ENCODE measurements at regions not wholly inside any gene's neighbourhood (a gene's known extent, or its start where the extent isn't known, plus 50 kb on each side); places are given as distances from the start of the nearest gene placed in this dataset.

DNA sequence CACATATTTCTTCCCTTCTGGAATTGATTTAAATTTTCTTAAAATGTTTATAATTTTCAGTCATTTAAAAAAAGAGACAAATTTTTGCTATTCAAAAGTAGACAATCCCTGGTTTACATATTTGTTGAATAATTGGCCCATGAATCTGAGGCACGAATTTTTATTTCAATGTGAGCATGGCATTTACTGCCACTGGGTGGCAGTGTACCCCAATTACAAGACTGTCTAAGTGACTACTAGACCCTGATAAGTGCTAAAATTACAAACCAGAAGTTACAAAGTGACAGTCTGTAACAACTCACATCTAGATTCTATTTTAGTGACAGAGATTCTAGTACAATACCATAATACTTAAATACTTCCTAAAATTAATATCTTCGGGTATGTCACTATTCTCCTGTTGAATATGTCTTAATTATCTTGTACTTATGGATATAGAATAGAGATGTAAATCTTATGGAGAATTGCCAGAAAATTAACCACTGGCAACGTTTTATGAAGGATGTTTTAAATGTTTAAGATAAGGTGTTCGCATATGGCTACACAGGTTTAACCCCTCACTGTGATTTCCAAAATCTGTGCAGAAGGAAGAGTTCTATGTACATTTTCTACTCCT lies 235.8 kb downstream of the MAP2K4 start:
- Histone ChIP-seq H3K27ac (no peak overlapping the region), H3K36me3 (no peaks in the 10 kb centered on the region), H3K4me3 (replicated peaks in 1 of 3) (no peak overlapping the region), H3K4me1 (no peaks in the 10 kb centered on the region), H3K27me3 (no peaks in the 10 kb centered on the region), H3K9me3 (no peaks in the 10 kb centered on the region)
- 27 to 29% methylated on average over 4 of the region's 4 CpGs for WGBS, 2 donors
- peak; percentile 45 to 59 for DNase-seq
- no peak for TF ChIP-seq POLR2A (IDR thresholded peaks at IDR 0.05)
- peak; percentile 34 to 90 (median 70) for TF ChIP-seq CTCF (IDR thresholded peaks at IDR 0.05)
- intact Hi-C loops (cut with DNase I): loop anchor here (5.0 to 10.0 kb wide), 2 partner anchors 411 to 488 kb away; partner anchors contain the start of gene MYOCD

GRCh38 chr17:12257176-12257575 lies 236.5 kb downstream of the MAP2K4 start:
- intact Hi-C loops (cut with DNase I): loop anchor here (5.0 to 10.0 kb wide), 2 partner anchors 410 to 488 kb away; partner anchors contain the start of gene MYOCD
- no peaks in the 10 kb centered on the region for H3K36me3 ChIP-seq
- no peak overlapping the region for H3K27ac ChIP-seq
- no peaks in the 10 kb centered on the region for H3K4me1 ChIP-seq
- no peak for DNase-seq
- H3K9me3 ChIP-seq: no peaks in the 10 kb centered on the region
- no peak overlapping the region for H3K4me3 ChIP-seq (replicated peaks in 1 of 3)
- WGBS, 2 donors: 78% methylated on average over 5 of the region's 5 CpGs
- H3K27me3 ChIP-seq: no peaks in the 10 kb centered on the region
- TF ChIP-seq CTCF (IDR thresholded peaks at IDR 0.05) (no peak), POLR2A (IDR thresholded peaks at IDR 0.05) (no peak)

GRCh38 chr17:12261354-12261753 lies 240.7 kb downstream of the MAP2K4 start:
- 93 to 96% methylated on average over 10 of the region's 10 CpGs for WGBS, 2 donors
- DNase-seq: no peak

DNA sequence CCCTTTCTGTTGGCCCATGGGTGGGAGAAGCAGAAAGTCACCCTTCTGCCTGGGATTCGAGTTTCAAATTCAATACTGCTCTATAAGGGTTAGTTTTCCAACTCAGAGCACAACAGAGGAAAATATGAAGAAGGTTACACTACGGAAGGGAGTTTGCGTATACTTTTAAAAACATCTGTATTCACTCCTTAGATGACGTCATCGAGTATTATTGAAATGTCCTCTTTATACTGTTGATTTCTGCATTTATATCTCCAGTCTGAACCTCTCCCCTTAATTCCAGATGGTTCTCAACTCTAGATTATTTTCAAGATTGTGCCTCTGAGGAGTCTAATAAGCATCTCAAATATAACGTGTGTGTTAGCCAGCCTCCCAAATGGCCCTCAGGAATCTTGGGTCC lies 249.1 kb downstream of the MAP2K4 start:
- intact Hi-C loops (cut with DNase I): no loop called here
- no peaks in the 10 kb centered on the region for H3K9me3 ChIP-seq
- H3K4me1 ChIP-seq: no peaks in the 10 kb centered on the region
- TF ChIP-seq POLR2A (IDR thresholded peaks at IDR 0.05): no peak
- TF ChIP-seq CTCF (IDR thresholded peaks at IDR 0.05): no peak
- 86 to 89% methylated on average over 6 of the region's 6 CpGs for WGBS, 2 donors
- H3K27ac ChIP-seq: no peak overlapping the region
- no peak for DNase-seq
- H3K36me3 ChIP-seq: no peaks in the 10 kb centered on the region
- H3K27me3 ChIP-seq: no peaks in the 10 kb centered on the region
- H3K4me3 ChIP-seq (replicated peaks in 1 of 3): no peak overlapping the region

More at GRCh38 chr17:12261354-12261753, 240.7 kb downstream of the MAP2K4 start:
- H3K4me3 ChIP-seq (replicated peaks in 1 of 3): no peak overlapping the region
- no peaks in the 10 kb centered on the region for H3K4me1 ChIP-seq
- no peaks in the 10 kb centered on the region for H3K36me3 ChIP-seq
- no peak for TF ChIP-seq POLR2A (IDR thresholded peaks at IDR 0.05)
- no peak for TF ChIP-seq CTCF (IDR thresholded peaks at IDR 0.05)
- no peak overlapping the region for H3K27ac ChIP-seq
- H3K27me3 ChIP-seq: no peaks in the 10 kb centered on the region
- H3K9me3 ChIP-seq: no peaks in the 10 kb centered on the region
- intact Hi-C loops (cut with DNase I): no loop called here

- Histone ChIP-seq H3K9me3 (no peaks in the 10 kb centered on the region), H3K4me3 (replicated peaks in 1 of 3) (no peak overlapping the region), H3K27me3 (no peaks in the 10 kb centered on the region), H3K36me3 (no peaks in the 10 kb centered on the region), H3K27ac (no peak overlapping the region), H3K4me1 (no peaks in the 10 kb centered on the region)
- intact Hi-C loops (cut with DNase I): no loop called here
- no peak for DNase-seq
- no peak for TF ChIP-seq CTCF (IDR thresholded peaks at IDR 0.05)
- no peak for TF ChIP-seq POLR2A (IDR thresholded peaks at IDR 0.05)
- 73 to 75% methylated on average over 3 of the region's 3 CpGs for WGBS, 2 donors
Measured at GRCh38 chr17:12277827-12278226, 257.1 kb downstream of the MAP2K4 start.
